Hematopoietic multipotent progenitor cell treated with erythropoietin and hydrocortisone succinate and interleukin-3 and kit ligand, for 6 days (in vitro differentiated cells): ENCODE measurements at regions not wholly inside any gene's neighbourhood (a gene's known extent, or its start where the extent isn't known, plus 50 kb on each side); places are given as distances from the start of the nearest gene placed in this dataset.

Experiments
- DNase-seq: peaks from one replicate; pipeline ENCODE4 v3.0.0-alpha.2; 2015

GRCh38 chr20:4600308-4601014, 85.8 kb upstream of the PRNP start:
- no peak for DNase-seq

- DNase-seq, result no peak
Observed at GRCh38 chr20:4597215-4597614, 89.0 kb upstream of the PRNP start.

GRCh38 chr20:4593149-4593525, 93.1 kb upstream of the PRNP start:
- no peak for DNase-seq

- peak; percentile 51 for DNase-seq
Observed at GRCh38 chr20:4592316-4593148, 93.7 kb upstream of the PRNP start.

- DNase-seq, result no peak
Observed at GRCh38 chr20:4591975-4592315, 94.3 kb upstream of the PRNP start.

GRCh38 chr20:4585758-4586157, 100.5 kb upstream of the PRNP start:
- DNase-seq, result no peak

GRCh38 chr20:4585104-4585753, 101.0 kb upstream of the PRNP start:
- DNase-seq, result no peak

- DNase-seq, result no peak
Observed at GRCh38 chr20:4584510-4584909, 101.7 kb upstream of the PRNP start.

GRCh38 chr20:4581838-4582237, 104.4 kb upstream of the PRNP start:
- no peak for DNase-seq

GRCh38 chr20:4578375-4578774, 107.9 kb upstream of the PRNP start:
- DNase-seq, result no peak

- DNase-seq, result no peak
Observed at GRCh38 chr20:4574356-4574690, 111.9 kb upstream of the PRNP start.

GRCh38 chr20:4573564-4574355, 112.5 kb upstream of the PRNP start:
- DNase-seq, result no peak

- no peak for DNase-seq
Observed at GRCh38 chr20:4571759-4572531, 114.3 kb upstream of the PRNP start.

- no peak for DNase-seq
Observed at GRCh38 chr20:4569865-4570264, 116.4 kb upstream of the PRNP start.

- DNase-seq, result peak; percentile 34
Observed at GRCh38 chr20:4569092-4569491, 117.2 kb upstream of the PRNP start.

GRCh38 chr20:4568361-4568959, 117.8 kb upstream of the PRNP start:
- DNase-seq, result peak; percentile 27

GRCh38 chr20:4567170-4567569, 119.1 kb upstream of the PRNP start:
- DNase-seq, result peak; percentile 38

GRCh38 chr20:4563534-4563933, 122.7 kb upstream of the PRNP start:
- DNase-seq, result peak; percentile 74

- DNase-seq, result no peak
Observed at GRCh38 chr20:4563031-4563430, 123.2 kb upstream of the PRNP start.

GRCh38 chr20:4560667-4561066, 125.6 kb upstream of the PRNP start:
- no peak for DNase-seq

GRCh38 chr20:4559906-4560305, 126.3 kb upstream of the PRNP start:
- DNase-seq, result no peak

GRCh38 chr20:4559106-4559505, 127.2 kb upstream of the PRNP start:
- no peak for DNase-seq
